Neural progenitor cell (in vitro differentiated cells): ENCODE measurements at regions not wholly inside any gene's neighbourhood (a gene's known extent, or its start where the extent isn't known, plus 50 kb on each side); places are given as distances from the start of the nearest gene placed in this dataset.

Experiments
- CTCF ChIP-seq: fragments of 200-600 bp; sonication (generic); IDR thresholded peaks from 2 replicates; pipeline ENCODE4 v1.5.1; 2017; ENCODE audit warnings: antibody characterized with exemption, mild to moderate bottlenecking
- EZH2 ChIP-seq: fragments of 200-600 bp; sonication (generic); IDR thresholded peaks from 2 replicates; pipeline ENCODE4 v1.6.1; 2017; ENCODE audit warnings: antibody characterized with exemption, mild to moderate bottlenecking, moderate library complexity
- EZH2phosphoT487 ChIP-seq: fragments of 200-600 bp; sonication (generic); IDR thresholded peaks from 2 replicates; pipeline ENCODE4 v1.6.1; 2017; ENCODE audit warnings: antibody characterized with exemption

DNA sequence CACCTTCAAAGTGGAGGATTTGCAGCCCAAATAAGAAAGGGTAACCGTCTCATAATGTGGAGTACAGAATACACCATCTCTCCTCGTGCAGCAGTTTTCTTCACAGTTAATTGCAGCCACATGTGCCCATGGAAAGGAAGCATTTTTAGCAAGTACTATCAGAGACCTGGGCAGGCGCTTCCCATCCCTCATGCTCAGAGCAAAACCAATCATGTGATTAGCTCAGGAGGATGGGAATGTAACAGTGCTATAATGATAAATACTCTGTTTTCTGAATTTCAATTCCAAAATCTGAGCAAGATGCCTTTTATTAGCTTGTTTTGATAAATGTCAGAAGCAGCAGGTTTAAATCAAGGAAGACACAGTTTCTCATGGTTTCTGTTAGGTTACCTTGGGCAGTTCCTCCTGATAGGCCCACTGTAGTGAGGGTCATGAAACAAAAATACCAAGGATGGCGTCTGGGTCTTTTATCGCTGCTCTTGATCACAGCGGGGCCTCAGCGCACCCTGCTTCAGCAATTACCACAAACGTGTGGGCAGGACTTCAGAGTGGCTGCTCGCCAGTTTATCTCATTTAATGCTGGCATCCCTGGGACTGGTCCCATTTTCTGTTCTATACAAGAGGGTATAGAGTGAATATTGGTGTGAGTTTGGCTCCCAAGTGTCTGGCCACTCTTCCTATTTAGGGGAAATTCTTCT lies 92.6 kb upstream of the VGLL4 start:
- TF ChIP-seq CTCF (no peak), EZH2 (no peak), EZH2phosphoT487 (no peak)
